Hematopoietic multipotent progenitor cell treated with erythropoietin and hydrocortisone succinate and interleukin-3 and kit ligand, for 4 days (in vitro differentiated cells): ENCODE measurements at regions not wholly inside any gene's neighbourhood (a gene's known extent, or its start where the extent isn't known, plus 50 kb on each side); places are given as distances from the start of the nearest gene placed in this dataset.

Experiments used
- DNase-seq: peaks from one replicate; pipeline ENCODE4 v3.0.0-alpha.2; 2015

- no peak for DNase-seq
These were observed 157.2 kb upstream of the TMPO start for GRCh38 chr12:98358144-98358543.

- no peak for DNase-seq
These were observed 155.5 kb upstream of the TMPO start for GRCh38 chr12:98359856-98360255.

GRCh38 chr12:98360401-98360800, 155.0 kb upstream of the TMPO start:
- no peak for DNase-seq

GRCh38 chr12:98369581-98369980, 145.8 kb upstream of the TMPO start:
- DNase-seq, result no peak

DNA sequence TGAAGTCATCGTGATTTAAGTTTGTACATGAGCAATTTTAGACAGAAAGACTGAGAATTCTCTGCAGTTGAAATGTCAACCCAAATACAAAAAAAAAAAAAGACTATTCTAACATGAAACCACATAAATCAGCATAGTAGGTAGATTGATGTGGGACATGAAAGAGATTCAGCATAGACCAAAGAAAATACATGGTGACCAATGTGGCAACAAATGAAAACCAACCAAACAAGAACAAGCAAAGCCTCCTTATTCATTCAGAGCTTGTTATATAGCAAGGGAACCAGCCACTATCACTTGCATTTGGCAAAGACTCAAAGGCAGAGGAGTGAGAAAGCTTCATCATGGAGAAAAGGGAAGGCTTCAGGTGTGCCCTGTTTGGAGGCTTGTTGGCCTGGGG, 144.4 kb upstream of the TMPO start:
- DNase-seq, result peak; percentile 4

- DNase-seq, result peak; percentile 63
These were observed 144.0 kb upstream of the TMPO start for GRCh38 chr12:98371419-98371818.

DNA sequence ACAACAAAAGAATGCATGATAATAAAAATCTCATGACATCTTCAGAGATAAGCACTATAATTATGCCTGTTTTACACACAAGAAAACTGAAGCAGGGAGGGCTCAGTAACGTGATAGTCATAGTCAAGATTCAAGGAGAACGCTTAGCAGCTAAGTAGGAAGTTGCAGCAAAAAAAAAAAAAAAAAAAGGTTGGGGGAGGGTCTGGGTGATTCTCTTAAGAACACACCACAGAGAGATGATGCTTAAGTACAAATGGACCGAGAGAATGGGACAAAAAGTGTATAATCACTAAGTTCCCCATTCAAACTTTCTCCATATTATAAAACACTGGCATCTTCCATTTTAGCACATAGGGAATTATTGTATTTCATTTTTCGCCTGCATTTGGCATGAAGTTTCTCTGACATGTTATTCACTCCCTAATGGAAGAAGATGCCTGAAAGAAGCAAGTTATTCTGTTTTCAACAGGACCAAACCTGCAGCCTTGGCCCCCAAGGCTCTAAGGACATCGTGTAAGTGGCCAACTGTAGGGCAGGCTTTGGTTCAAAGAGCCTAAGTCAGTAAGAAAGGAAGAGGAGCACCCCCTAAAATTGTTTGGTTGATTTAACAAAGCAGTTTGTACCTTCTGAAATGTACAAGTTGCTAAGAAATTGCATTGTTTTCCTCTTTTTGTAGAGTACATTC, 142.9 kb upstream of the TMPO start:
- peak; percentile 29 for DNase-seq

- DNase-seq, result peak; percentile 79
These were observed 142.3 kb upstream of the TMPO start for GRCh38 chr12:98373025-98373554.

GRCh38 chr12:98374007-98374406, 141.4 kb upstream of the TMPO start:
- DNase-seq, result peak; percentile 54

DNA sequence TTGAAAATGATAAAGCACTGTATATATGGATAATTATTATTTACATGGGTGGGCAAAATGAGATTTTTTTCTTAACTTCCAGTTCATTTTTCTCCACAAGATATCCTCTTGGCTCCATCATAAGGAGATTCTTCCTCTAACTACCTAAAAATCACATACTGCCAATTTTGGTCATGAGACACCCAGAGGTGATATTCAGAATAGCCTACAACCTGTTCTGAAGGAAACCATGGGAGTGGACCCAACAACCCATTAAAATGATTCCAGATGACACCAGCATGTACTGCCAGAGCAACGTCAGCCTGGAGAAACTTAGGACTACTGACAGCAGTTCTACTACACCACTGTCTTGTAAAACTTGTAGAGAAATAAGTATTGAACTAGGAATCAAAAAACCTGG, 136.3 kb upstream of the TMPO start:
- no peak for DNase-seq

DNA sequence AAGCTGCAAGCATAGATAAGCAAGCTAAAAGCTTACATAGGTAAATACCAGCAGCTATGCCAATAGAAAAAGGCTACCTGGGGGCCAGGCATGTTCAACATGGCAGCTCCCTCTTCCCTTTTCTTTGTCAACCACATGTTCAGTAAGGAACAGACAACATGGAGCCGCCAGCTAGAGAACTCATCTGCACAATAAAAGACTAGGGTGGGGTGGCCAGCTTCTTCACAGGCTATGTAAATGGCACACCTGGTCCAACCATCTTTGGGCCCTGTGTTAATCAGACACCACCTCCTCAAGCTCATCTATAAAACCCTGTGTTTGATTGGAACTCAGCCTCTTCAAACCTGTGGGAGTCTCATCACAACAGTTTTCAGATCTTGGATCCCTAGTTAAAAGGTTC, 129.7 kb upstream of the TMPO start:
- DNase-seq, result no peak

DNA sequence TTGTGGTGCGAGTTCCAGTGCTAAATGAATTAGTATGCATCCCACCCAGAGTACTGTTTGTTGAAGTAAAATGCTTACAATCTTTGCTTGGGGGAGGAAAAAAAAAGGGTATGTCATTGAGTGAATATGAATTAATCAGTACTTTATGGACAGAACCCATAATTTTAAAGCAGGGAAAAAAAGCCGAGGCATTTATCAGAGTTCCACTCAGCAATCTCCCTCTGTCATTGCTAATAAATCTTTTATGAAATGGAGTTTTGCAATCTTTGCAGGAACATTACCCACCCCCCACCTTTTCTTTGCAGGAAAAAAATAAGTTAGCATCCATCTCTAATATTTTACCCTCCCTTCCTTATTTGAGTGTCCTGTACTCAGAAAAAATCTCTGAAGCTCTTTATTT, 127.9 kb upstream of the TMPO start:
- DNase-seq, result no peak

DNA sequence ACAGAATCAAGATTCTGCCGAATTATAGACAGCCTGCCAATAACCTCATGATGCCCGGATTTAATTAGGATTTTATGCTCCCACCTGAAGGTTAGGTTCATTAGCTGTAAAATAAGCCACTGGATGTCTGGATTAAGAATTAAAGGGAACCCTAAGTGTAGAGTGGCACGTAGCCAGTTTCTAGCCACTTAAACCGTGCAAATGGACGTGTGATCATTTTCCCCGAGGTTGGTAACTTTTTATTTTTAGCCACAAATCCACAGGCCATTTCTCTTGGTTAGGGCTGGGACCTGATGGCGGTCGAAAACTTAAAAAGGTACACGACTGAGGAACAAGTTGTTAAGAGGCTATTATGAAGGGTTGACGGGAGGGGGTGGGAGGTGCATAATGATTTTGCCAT, 127.3 kb upstream of the TMPO start:
- DNase-seq, result no peak

- DNase-seq, result no peak
These were observed 125.8 kb upstream of the TMPO start for GRCh38 chr12:98389593-98389992.

GRCh38 chr12:98397323-98398105, 117.9 kb upstream of the TMPO start:
- peak; percentile 89 for DNase-seq

GRCh38 chr12:98399532-98399931, 115.9 kb upstream of the TMPO start:
- peak; percentile 90 for DNase-seq

DNA sequence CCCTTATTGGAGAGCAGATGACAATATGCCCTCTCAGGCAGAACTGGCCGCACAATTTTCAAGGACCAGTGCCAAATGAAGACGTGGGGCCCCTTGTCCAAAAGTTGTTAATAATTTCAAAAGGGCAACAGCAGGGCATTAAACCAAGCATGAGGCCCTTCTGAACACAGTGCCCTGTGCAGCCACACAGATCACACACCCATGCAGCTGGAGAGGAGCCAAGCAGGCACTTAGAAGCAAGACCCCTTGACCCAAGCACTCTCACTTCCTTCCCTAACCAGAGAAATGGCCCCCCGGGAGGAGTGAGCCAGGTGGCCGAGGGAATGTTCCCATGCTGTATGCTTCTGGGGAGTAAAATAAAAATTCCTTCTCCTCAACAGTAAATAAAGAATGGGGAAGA, 114.0 kb upstream of the TMPO start:
- peak; percentile 26 for DNase-seq

- no peak for DNase-seq
These were observed 113.3 kb upstream of the TMPO start for GRCh38 chr12:98402091-98402490.

GRCh38 chr12:98402671-98403070, 112.7 kb upstream of the TMPO start:
- DNase-seq, result no peak

DNA sequence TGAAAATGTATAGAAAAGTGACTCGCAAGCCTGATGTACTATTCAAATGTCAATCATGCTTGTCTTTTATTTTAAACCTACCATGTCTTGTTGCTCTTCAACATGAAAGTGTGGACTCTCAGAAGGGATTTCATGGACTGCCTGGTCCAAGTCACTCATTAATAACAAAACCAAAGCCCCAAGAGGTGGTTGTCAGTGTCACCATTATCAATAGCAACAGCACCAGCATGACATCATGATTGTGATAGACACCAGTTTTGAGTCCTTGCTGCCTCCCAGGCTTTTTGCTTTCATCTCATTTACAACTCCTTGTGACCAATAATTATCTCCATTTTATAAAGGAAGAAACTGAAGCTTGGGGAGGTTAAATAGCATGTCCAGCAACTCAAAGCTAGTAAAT, 112.0 kb upstream of the TMPO start:
- no peak for DNase-seq

GRCh38 chr12:98403936-98404335, 111.5 kb upstream of the TMPO start:
- no peak for DNase-seq

- no peak for DNase-seq
These were observed 109.5 kb upstream of the TMPO start for GRCh38 chr12:98405805-98406366.

DNA sequence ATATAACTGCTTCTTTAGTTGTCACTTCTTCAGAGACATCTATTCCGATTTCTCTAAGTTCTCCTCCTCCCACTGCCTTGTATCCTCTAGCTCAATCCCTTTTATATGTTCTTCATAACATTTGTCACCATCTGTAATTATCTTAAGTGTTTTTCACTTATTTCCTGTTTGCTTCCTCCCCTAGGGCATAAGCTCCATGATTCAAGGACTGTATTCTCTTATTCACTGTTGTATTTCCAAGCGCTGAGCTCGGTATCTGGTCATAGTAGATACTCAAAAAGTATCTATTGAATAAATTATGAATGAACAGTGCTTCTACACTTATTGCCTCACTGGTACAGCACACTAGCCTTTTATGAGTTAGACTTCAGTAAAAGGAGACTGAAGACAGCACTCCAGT, 109.0 kb upstream of the TMPO start:
- no peak for DNase-seq

DNA sequence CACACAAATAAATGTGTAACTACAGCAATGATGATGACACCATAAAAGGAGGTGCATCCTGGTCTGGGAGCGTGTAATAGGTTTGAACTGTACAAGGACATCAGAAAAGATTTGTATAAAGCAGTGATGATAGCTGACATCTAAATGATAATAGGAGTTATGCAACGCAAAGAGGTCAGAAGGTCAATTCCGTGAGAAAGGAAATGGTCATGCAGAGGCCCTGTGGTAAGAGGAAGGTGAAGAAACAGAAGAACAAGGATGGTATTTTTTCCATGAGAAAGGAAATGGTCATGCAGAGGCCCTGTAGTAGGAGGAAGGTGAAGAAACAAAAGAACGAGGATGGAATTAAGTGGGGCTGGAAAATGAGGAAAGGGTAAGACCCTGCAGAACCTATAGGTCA, 106.7 kb upstream of the TMPO start:
- no peak for DNase-seq
